SHP77 (cell line): ENCODE measurements at regions not wholly inside any gene's neighbourhood (a gene's known extent, or its start where the extent isn't known, plus 50 kb on each side); places are given as distances from the start of the nearest gene placed in this dataset.
"Not testable (repeated sequence)": the region's sequence is repeated elsewhere in the genome, so short reads cannot be mapped to it uniquely, and the experiment has no call there.

ENCODE experiments used
- DNase-seq, 2 experiments: peaks; one replicate each; lab custom pipeline; 2025; lab: John Stamatoyannopoulos, UW

GRCh38 chr12:17695495-17695894, 394.5 kb downstream of the RERGL start:
- no peak for DNase-seq

GRCh38 chr12:17691369-17691768, 398.6 kb downstream of the RERGL start:
- no peak for DNase-seq

GRCh38 chr12:17680220-17680619, 409.8 kb downstream of the RERGL start:
- DNase-seq: no peak

GRCh38 chr12:17666641-17667324, 423.2 kb downstream of the RERGL start:
- DNase-seq: no peak

GRCh38 chr12:17665839-17666238, 424.2 kb downstream of the RERGL start:
- DNase-seq: no peak

- no peak for DNase-seq
Observed at GRCh38 chr12:17661250-17661649, 428.7 kb downstream of the RERGL start.

- DNase-seq: no peak
Observed at GRCh38 chr12:17652436-17652835, 437.6 kb downstream of the RERGL start.

- no peak for DNase-seq
Observed at GRCh38 chr12:17642340-17642650, 447.7 kb downstream of the RERGL start.

- DNase-seq: no peak
Observed at GRCh38 chr12:17640615-17641014, 449.4 kb downstream of the RERGL start.

GRCh38 chr12:17618831-17619230, 471.2 kb downstream of the RERGL start:
- no peak for DNase-seq

GRCh38 chr12:17609701-17610100, 480.3 kb downstream of the RERGL start:
- DNase-seq: no peak

GRCh38 chr12:17609153-17609552, 480.8 kb downstream of the RERGL start:
- DNase-seq: no peak

- DNase-seq: no peak
Observed at GRCh38 chr12:17595111-17595510, 494.9 kb downstream of the RERGL start.

GRCh38 chr12:17593715-17594406, 496.1 kb downstream of the RERGL start:
- no peak for DNase-seq

GRCh38 chr12:17592472-17592871, 497.5 kb downstream of the RERGL start:
- DNase-seq: no peak

GRCh38 chr12:17591005-17591681, 498.9 kb downstream of the RERGL start:
- DNase-seq: no peak

- peak in 1 of 2 experiments; percentile 3 for DNase-seq
Observed at GRCh38 chr12:17588968-17589367, 501.0 kb downstream of the RERGL start.

GRCh38 chr12:17579205-17580026, 510.6 kb downstream of the RERGL start:
- DNase-seq: no peak

GRCh38 chr12:17577405-17577804, 512.6 kb downstream of the RERGL start:
- no peak for DNase-seq

- DNase-seq: no peak
Observed at GRCh38 chr12:17572250-17572649, 517.7 kb downstream of the RERGL start.

GRCh38 chr12:17571047-17571446, 518.9 kb downstream of the RERGL start:
- no peak for DNase-seq

- not testable (repeated sequence) for DNase-seq
Observed at GRCh38 chr12:17564630-17565029, 525.4 kb downstream of the RERGL start.
